ENCODE measurements at regions not wholly inside any gene's neighbourhood (a gene's known extent, or its start where the extent isn't known, plus 50 kb on each side); places are given as distances from the start of the nearest gene placed in this dataset.
"Not testable (repeated sequence)": the region's sequence is repeated elsewhere in the genome, so short reads cannot be mapped to it uniquely, and the experiment has no call there.

DNA sequence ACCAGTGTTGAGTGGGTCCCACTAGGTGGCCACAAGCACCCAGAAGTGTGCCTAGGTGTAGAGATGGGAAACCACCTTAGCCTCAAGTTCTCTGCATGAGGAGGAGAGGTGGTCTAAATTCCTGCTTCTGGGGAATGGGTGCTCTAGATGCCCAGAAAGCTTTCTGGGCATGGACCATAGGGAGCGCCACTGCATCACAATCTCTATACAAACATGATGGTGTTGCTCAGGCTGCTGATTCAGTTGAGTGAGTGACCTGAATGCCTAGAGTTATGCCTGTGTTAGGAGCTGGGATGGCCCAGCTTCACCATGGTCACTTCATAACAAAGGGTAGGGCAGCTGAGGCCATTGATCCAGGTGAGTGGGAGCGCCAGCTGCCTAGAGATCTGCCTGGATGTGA is 667.9 kb upstream of the ARRDC3 start:
- no peak overlapping the region for H3K4me3 ChIP-seq
- H3K27me3 ChIP-seq (replicated peaks in 1 of 7), result no peaks in the 10 kb centered on the region
- H3K27ac ChIP-seq, result no peak overlapping the region
- no peaks in the 10 kb centered on the region for H3K36me3 ChIP-seq
- WGBS, 5 donors, result 76 to 87% (median 84%) methylated on average over 2 of the region's 2 CpGs
- intact Hi-C loops (cut with DNase I; ENCODE audit: low total_unique reads), result no loop called here
- no peaks in the 10 kb centered on the region for H3K4me1 ChIP-seq
- DNase-seq, result no peak
- TF ChIP-seq POLR2AphosphoS5 (IDR thresholded peaks at IDR 0.05) (no peak), POLR2A (IDR thresholded peaks at IDR 0.05) (no peak)
- TF ChIP-seq, protein P1, sequence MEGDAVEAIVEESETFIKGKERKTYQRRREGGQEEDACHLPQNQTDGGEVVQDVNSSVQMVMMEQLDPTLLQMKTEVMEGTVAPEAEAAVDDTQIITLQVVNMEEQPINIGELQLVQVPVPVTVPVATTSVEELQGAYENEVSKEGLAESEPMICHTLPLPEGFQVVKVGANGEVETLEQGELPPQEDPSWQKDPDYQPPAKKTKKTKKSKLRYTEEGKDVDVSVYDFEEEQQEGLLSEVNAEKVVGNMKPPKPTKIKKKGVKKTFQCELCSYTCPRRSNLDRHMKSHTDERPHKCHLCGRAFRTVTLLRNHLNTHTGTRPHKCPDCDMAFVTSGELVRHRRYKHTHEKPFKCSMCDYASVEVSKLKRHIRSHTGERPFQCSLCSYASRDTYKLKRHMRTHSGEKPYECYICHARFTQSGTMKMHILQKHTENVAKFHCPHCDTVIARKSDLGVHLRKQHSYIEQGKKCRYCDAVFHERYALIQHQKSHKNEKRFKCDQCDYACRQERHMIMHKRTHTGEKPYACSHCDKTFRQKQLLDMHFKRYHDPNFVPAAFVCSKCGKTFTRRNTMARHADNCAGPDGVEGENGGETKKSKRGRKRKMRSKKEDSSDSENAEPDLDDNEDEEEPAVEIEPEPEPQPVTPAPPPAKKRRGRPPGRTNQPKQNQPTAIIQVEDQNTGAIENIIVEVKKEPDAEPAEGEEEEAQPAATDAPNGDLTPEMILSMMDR (IDR thresholded peaks at IDR 0.05 in 8 of 11, conservative IDR thresholded peaks at IDR 0.05 in 3 of 11), result no peak
- peaks cover 0 to 10% (median 3%) of the 10 kb centered on the region in 8 donors for H3K9me3 ChIP-seq

DNA sequence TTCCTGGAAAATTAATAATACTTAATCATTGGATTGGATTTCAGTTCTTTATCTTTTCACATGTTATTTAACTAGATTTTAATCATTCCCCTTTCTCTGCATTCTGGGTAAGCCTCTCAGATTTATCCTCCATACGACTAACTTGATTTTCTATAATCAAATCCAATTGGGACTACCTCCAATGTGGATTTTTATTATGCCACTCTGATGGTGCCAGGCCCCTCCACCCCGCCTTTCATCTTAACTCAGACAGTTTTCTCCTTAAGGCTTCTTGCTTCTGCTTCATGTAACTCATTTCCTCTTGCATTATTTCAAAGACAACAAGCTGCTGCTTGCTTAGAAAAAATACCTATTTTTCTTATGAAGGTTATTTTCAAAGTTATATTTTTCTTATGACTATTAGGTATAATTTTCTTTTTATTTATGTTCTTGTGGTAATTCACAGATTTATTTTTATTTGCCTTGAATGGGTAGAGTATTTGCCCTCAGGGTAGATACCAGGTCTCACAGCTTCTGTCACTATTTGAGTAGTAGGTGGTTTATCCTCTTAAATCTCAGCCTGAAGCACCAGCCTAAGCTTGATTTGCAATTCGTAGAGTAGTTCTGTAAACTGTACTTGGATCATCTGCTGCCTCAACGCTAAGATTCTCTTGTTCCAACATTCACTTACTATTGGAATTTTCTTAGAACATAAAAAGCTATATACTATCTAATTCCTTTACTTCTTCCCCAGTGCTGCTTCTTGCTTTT is 659.0 kb upstream of the ARRDC3 start:
- no peaks in the 10 kb centered on the region for H3K36me3 ChIP-seq
- no peak for DNase-seq
- intact Hi-C loops (cut with DNase I; ENCODE audit: low total_unique reads), result no loop called here
- no peak overlapping the region for H3K27ac ChIP-seq
- 64 to 75% (median 69%) methylated on average over 4 of the region's 4 CpGs for WGBS, 5 donors
- TF ChIP-seq POLR2A (IDR thresholded peaks at IDR 0.05) (no peak), POLR2AphosphoS5 (IDR thresholded peaks at IDR 0.05) (no peak)
- TF ChIP-seq, protein P1 (IDR thresholded peaks at IDR 0.05 in 8 of 11, conservative IDR thresholded peaks at IDR 0.05 in 3 of 11), result no peak
- H3K27me3 ChIP-seq (replicated peaks in 1 of 7), result no peaks in the 10 kb centered on the region
- no peak overlapping the region for H3K4me3 ChIP-seq
- H3K9me3 ChIP-seq, result no peaks in the 10 kb centered on the region
- H3K4me1 ChIP-seq, result no peaks in the 10 kb centered on the region

DNA sequence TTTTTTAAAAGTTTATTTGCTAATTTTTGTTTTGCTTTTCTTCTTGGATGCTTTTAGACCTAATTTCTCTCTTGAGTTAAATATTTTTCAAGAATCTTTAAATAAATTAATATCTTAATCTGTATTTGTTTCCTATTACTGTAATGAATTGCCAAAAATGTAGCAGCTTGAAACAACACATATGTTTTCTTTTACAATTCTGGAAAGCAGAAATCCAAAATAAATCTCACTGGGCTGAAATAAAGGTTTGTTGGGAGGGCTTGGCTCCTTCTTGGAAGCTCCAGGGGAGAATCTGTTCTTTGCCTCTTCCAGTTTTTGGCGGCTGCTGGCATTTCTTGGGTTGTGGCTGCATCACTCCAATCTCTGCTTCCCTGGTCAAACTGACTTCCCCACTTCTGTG is 658.1 kb upstream of the ARRDC3 start:
- 73 to 92% (median 85%) methylated on average over 1 of the region's 1 CpG for WGBS, 5 donors
- H3K4me1 ChIP-seq, result no peaks in the 10 kb centered on the region
- no peak overlapping the region for H3K27ac ChIP-seq
- no peak overlapping the region for H3K4me3 ChIP-seq
- H3K27me3 ChIP-seq (replicated peaks in 1 of 7), result no peaks in the 10 kb centered on the region
- H3K36me3 ChIP-seq, result no peaks in the 10 kb centered on the region
- no peak for DNase-seq
- TF ChIP-seq, protein P1 (IDR thresholded peaks at IDR 0.05 in 8 of 11, conservative IDR thresholded peaks at IDR 0.05 in 3 of 11), result no peak
- no peak for TF ChIP-seq POLR2AphosphoS5 (IDR thresholded peaks at IDR 0.05)
- TF ChIP-seq POLR2A (IDR thresholded peaks at IDR 0.05), result no peak
- intact Hi-C loops (cut with DNase I; ENCODE audit: low total_unique reads), result no loop called here
- H3K9me3 ChIP-seq, result no peaks in the 10 kb centered on the region

DNA sequence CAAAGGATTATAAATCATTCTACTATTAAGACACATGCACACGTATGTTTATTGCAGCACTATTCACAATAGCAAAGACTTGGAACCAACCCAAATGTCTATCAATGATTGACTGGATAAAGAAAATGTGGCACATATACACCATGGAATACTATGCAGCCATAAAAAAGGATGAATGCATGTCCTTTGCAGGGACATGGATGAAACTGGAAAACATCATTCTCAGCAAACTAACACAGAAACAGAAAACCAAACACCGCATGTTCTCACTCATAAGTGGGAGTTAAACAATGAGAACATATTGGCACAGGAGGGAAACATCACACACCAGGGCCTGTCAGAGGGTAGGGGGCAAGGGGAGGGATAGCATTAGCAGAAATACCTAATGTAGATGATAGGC is 646.7 kb upstream of the ARRDC3 start:
- H3K27ac ChIP-seq; H3K36me3 ChIP-seq; H3K9me3 ChIP-seq; H3K27me3 ChIP-seq (replicated peaks in 1 of 7); H3K4me1 ChIP-seq; H3K4me3 ChIP-seq; DNase-seq; intact Hi-C loops (cut with DNase I; ENCODE audit: low total_unique reads): not testable (repeated sequence)
- 85 to 96% (median 92%) methylated on average over 2 of the region's 2 CpGs for WGBS, 5 donors

Measured in spleen (tissue), 11 donors.